Femur (tissue), 1 donor: ENCODE measurements at regions not wholly inside any gene's neighbourhood (a gene's known extent, or its start where the extent isn't known, plus 50 kb on each side); places are given as distances from the start of the nearest gene placed in this dataset.

ENCODE experiments used
- DNase-seq: peaks from one replicate; pipeline ENCODE4 v3.0.0-alpha.2; 2017

GRCh38 chr4:1492651-1493539 is 86.7 kb upstream of the NKX1-1 start:
- no peak for DNase-seq

- DNase-seq = no peak
Measured at GRCh38 chr4:1492142-1492457, 85.9 kb upstream of the NKX1-1 start.

- DNase-seq = no peak
Measured at GRCh38 chr4:1491328-1492141, 85.3 kb upstream of the NKX1-1 start.

- DNase-seq = no peak
Measured at GRCh38 chr4:1490654-1491327, 84.5 kb upstream of the NKX1-1 start.

- no peak for DNase-seq
Measured at GRCh38 chr4:1490011-1490653, 83.9 kb upstream of the NKX1-1 start.

GRCh38 chr4:1489639-1489995 is 83.4 kb upstream of the NKX1-1 start:
- DNase-seq = peak; percentile 12

GRCh38 chr4:1488831-1489638 is 82.8 kb upstream of the NKX1-1 start:
- no peak for DNase-seq

GRCh38 chr4:1488357-1488756 is 82.1 kb upstream of the NKX1-1 start:
- no peak for DNase-seq

GRCh38 chr4:1487761-1488160 is 81.5 kb upstream of the NKX1-1 start:
- DNase-seq = no peak

GRCh38 chr4:1487106-1487505 is 80.9 kb upstream of the NKX1-1 start:
- no peak for DNase-seq

GRCh38 chr4:1485280-1485679 is 79.0 kb upstream of the NKX1-1 start:
- DNase-seq = no peak

GRCh38 chr4:1480720-1481119 is 74.5 kb upstream of the NKX1-1 start:
- DNase-seq = no peak

- peak; percentile 3 for DNase-seq
Measured at GRCh38 chr4:1479454-1479853, 73.2 kb upstream of the NKX1-1 start.

- peak; percentile 7 for DNase-seq
Measured at GRCh38 chr4:1478766-1479355, 72.6 kb upstream of the NKX1-1 start.

- DNase-seq = no peak
Measured at GRCh38 chr4:1477045-1477840, 71.0 kb upstream of the NKX1-1 start.

- DNase-seq = no peak
Measured at GRCh38 chr4:1476140-1476513, 69.9 kb upstream of the NKX1-1 start.

- no peak for DNase-seq
Measured at GRCh38 chr4:1475277-1476139, 69.3 kb upstream of the NKX1-1 start.

- peak; percentile 10 for DNase-seq
Measured at GRCh38 chr4:1474126-1475090, 68.2 kb upstream of the NKX1-1 start.

- peak; percentile 0 for DNase-seq
Measured at GRCh38 chr4:1473718-1474117, 67.5 kb upstream of the NKX1-1 start.
